LHCN-M2 (cell line): ENCODE measurements at regions not wholly inside any gene's neighbourhood (a gene's known extent, or its start where the extent isn't known, plus 50 kb on each side); places are given as distances from the start of the nearest gene placed in this dataset.

Experiments used
- DNase-seq: peaks from one replicate; pipeline ENCODE4 v3.0.0-alpha.2; 2012; ENCODE audit warnings: low read depth

GRCh38 chr6:95243053-95243452 lies 334.3 kb upstream of the MANEA start:
- no peak for DNase-seq

- no peak for DNase-seq
These were observed 332.6 kb upstream of the MANEA start for GRCh38 chr6:95244751-95245150.

- no peak for DNase-seq
These were observed 328.8 kb upstream of the MANEA start for GRCh38 chr6:95248499-95248898.

GRCh38 chr6:95249175-95249574 lies 328.2 kb upstream of the MANEA start:
- DNase-seq = no peak

GRCh38 chr6:95249661-95250060 lies 327.7 kb upstream of the MANEA start:
- DNase-seq = no peak

DNA sequence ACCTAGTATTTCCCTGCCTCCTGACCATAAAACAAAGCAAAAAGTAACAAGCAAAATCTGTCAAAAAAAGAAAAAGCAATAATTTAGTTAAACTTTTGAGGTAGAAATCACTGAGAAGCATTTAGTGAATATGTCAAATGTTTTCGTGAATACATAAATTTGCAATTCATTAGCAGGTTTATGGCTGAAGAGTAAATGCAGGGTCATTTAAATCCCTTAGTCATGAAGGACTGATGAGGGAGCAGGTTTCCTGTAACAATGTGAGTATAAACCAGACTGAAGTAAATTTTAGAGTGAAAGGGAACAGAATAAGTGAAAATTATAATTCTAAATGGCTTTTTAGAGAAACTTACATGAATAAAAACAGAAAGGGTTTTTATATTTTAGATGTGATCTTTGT lies 313.5 kb upstream of the MANEA start:
- DNase-seq = no peak

- no peak for DNase-seq
These were observed 310.6 kb upstream of the MANEA start for GRCh38 chr6:95266537-95267258.

- no peak for DNase-seq
These were observed 302.6 kb upstream of the MANEA start for GRCh38 chr6:95274686-95275235.

DNA sequence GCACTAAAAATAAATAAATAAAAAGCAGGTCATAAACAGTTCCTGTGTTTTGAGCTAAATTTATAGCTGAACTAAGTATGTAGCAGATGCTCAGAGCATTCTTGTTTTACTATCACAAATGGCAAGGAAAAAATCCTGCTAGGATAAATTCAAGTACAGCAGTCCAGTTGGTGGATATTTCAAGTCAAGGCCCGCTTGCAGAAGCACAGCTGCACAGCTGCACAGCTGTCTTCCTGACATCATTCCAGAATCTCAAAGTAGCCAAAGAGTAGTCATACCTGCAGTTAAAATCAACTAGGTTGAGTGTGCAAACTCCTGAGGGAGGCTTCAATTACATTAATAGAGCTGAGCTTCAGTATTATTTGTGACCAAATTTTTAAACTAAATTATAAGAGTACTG lies 297.7 kb upstream of the MANEA start:
- no peak for DNase-seq

DNA sequence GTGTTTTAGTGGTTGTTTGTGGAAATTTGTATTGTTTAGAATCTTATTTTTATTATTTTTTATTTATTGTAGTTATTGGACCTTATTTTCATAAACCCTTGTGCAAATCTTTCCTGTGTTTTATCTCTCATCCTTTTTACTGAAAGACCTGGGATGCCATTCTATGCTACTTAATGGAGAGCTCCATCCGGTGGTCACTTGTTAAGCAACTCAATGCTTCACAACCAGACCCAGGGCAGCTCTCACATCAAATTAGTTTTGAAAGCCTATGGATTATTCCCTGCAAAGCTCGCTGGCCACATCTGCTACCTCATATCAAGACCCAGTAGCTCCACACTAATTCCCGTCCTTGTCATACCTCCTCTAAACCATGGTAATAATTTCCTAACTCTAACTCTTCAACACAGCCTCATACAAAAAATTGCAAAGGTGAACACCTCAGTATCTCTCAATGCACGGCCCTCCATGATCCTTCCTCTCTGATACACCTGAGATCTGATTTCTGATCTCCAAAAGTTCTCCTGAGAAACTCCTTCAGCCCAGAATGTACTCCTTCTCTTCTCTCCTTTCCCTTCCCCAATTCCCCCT lies 296.6 kb upstream of the MANEA start:
- no peak for DNase-seq

DNA sequence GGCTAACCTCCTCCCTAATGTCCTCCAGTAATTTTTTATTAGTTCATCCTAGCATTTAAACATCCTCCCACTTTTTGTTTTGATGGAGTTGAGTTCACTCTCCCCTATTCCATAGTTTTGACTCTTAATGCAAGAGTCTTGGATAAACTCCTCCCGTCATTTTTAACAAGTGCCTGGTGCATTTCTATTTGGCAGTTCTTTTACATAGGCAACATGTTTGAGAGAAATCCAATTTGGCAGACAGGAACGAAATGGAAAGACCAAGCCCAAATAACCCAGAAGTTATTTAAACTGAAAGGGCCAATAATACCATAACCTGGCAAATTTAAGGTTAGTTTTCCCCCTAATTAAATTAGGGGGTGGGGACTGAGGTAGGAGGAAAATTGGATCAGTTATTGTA lies 291.5 kb upstream of the MANEA start:
- DNase-seq = no peak

- no peak for DNase-seq
These were observed 290.5 kb upstream of the MANEA start for GRCh38 chr6:95286874-95287273.

GRCh38 chr6:95288251-95288650 lies 289.1 kb upstream of the MANEA start:
- DNase-seq = no peak

DNA sequence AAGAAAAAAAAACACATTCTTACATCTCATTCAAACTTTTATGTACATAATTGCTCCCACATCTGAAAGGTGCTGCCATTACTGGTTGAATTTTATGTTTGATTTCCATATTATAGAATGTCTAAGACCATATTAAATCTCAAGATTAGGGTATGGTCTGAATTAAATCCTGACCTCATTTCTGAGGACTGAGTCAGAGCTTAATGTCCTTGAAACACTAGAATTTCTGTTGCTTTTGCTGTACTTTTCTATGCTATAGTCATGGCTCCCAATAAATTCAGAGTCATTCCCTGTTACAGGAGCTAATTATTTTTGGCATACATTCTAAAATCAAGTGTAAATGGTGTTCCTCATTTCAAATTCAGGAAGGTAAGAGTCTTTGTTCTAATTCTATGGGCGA lies 285.3 kb upstream of the MANEA start:
- DNase-seq = no peak

DNA sequence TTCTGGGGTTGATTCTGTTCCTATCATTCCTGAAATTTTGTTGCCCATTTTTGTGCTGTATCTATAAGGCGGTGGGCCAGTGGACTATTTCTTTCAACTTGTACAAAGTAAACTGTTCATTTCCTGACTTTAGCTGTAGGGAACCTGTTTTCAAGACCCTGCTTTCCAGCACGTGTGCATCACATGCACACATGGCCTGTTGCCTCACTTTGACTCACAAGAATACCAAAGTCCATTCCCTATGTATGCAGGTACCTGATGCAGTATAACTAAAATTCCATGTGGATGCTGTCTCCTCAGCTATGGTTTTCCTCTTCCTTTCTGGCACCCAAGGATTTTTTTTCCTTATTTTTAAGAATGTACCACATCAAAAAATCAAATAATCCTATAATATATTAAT lies 284.1 kb upstream of the MANEA start:
- no peak for DNase-seq

GRCh38 chr6:95294043-95294442 lies 283.3 kb upstream of the MANEA start:
- no peak for DNase-seq

DNA sequence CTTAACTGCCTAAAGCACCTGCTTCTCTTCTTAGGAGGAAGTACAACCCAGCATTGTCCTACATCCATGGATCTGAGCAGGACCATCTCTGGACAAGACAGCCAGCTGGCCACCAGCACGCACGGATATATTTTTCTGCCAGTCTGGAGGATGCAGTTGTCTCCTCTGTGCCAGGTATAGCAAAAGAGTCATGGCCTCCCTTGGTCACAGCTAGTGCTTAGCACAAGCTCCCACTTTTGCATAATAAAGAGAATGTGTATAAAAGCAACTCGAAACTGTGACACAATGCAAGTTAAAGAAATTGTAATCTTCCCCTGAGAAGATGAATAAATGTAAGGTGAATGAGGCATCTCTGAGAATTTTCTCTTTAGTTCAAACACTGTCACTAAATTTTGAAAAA lies 267.8 kb upstream of the MANEA start:
- no peak for DNase-seq

DNA sequence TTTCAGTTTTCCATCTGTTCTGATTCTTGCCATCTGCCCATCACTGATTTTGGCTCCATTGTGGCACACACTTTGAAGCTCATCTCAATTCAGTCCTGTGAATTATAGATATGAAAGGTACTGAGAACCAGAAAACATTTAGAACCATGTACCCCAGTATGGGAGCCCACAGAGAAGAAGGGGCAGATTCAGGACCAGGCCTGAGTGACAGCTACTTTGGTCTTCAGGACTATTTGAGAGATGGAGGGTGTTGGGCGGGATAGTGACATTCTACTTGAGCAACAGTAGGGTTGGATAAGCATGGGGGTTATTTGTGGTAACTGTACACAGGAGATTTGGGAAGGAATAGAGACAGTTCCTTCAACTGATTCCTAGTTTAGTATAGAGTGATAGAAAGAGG lies 259.2 kb upstream of the MANEA start:
- no peak for DNase-seq

- DNase-seq = no peak
These were observed 256.2 kb upstream of the MANEA start for GRCh38 chr6:95321126-95321525.

DNA sequence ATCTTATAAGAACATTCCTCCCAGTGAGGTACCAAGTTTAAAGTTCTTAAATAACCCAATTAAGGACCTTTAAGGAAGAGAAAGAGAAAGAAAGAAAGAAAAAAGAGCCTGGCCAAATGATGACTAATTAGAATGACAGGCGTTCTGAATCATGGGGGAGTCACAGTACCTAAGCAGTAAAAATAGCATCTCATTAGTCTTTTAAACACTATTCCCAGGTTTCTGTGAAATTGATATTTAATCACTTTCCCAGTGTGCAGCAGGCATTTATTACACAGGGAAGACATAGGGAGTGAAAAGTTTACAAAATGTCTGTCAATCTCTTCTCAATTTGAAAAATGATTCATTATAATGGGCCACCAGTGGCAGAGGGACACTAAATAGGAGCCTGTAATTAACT lies 251.4 kb upstream of the MANEA start:
- DNase-seq = no peak

GRCh38 chr6:95328231-95328630 lies 249.1 kb upstream of the MANEA start:
- DNase-seq = no peak

DNA sequence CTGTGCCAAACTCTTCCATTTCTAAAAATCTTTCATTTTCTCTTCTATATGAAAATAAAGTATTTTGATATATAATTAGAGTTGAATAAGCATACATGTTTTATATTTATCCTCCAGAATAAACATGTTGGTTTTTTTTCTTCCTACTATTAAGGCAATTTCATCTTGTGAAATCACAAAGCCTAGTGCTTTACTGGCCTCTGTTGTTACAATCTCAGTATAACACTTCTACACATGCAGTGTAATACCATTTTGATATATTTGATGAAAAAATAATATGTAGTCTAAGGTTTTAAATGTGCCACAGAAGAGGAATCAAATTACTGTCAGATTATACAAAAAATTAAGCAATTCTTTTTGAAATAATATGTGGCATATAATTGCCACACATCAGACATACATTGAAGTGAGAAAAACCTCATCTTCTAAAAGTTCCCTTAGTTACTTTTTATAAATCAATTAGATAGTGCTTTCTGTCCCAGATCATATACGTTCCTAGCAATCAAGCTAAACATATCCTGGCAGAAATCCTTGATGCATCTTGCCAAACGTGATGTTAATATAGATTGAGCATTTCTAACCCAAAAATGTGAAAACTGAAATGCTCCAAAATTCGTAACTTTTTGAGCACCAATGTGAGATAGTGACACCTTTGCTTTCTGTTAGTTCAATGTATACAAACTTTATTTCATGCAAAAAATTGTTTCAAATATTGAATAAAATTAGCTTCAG lies 225.1 kb upstream of the MANEA start:
- DNase-seq = no peak

- no peak for DNase-seq
These were observed 222.8 kb upstream of the MANEA start for GRCh38 chr6:95354551-95354950.
